ENCODE measurements at regions not wholly inside any gene's neighbourhood (a gene's known extent, or its start where the extent isn't known, plus 50 kb on each side); places are given as distances from the start of the nearest gene placed in this dataset.

GRCh38 chr5:120345947-120346346 lies 118.2 kb upstream of the PRR16 start:
- no peak for TF ChIP-seq CTCF (conservative IDR thresholded peaks at IDR 0.05; ENCODE audit: low read length)
- no peak for TF ChIP-seq EZH2phosphoT487 (IDR thresholded peaks at IDR 0.05; ENCODE audit: borderline replicate concordance, low read depth, low read length)

Measured in OCI-LY7 (cell line).